Retinal pigment epithelial cell (primary cell): ENCODE measurements at regions not wholly inside any gene's neighbourhood (a gene's known extent, or its start where the extent isn't known, plus 50 kb on each side); places are given as distances from the start of the nearest gene placed in this dataset.

Experiments
- DNase-seq: peaks from one replicate; pipeline ENCODE4 v3.0.0-alpha.2; 2010; ENCODE audit warnings: low read depth
- H3K4me3 ChIP-seq: 2 replicates; pipeline ENCODE4 v1.5.1; 2011; ENCODE audit warnings: mild to moderate bottlenecking, low read length, control low read depth, moderate library complexity
- TF ChIP-seq, protein P1 (sequence below): conservative IDR thresholded peaks from 2 replicates; pipeline ENCODE4 v1.5.1; 2011; ENCODE audit warnings: low read depth, low read length, control low read depth, inconsistent platforms

DNA sequence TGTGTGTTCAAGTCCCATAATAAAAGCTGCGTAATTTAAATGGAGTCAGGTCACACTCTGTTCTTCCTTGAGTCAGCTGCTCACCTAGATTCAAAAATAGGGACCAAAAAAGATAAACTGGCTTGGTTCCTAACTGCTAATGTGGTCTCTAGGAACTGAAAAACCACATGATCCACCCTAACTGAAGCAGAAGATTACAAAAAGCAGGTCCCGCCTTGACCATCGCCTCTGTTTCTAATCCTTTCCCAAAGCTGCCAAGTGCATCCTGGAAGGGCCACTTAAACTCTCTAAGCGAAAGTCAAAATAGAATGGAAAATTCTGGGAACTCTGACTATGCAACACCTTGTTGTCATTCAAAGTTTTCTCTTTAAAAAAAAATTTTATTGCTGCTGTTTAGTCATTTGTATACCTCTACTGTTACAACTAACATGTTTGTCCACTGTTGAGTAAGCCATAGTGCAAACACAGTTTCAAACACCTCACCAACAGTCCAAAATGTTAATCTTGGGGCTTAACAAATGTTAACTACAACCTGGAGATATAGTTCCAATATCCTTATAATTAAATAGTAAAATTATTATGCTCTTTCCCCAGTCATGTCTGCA is 88.9 kb upstream of the THBS1 start:
- H3K4me3 ChIP-seq: no peak overlapping the region
- TF ChIP-seq, protein P1, sequence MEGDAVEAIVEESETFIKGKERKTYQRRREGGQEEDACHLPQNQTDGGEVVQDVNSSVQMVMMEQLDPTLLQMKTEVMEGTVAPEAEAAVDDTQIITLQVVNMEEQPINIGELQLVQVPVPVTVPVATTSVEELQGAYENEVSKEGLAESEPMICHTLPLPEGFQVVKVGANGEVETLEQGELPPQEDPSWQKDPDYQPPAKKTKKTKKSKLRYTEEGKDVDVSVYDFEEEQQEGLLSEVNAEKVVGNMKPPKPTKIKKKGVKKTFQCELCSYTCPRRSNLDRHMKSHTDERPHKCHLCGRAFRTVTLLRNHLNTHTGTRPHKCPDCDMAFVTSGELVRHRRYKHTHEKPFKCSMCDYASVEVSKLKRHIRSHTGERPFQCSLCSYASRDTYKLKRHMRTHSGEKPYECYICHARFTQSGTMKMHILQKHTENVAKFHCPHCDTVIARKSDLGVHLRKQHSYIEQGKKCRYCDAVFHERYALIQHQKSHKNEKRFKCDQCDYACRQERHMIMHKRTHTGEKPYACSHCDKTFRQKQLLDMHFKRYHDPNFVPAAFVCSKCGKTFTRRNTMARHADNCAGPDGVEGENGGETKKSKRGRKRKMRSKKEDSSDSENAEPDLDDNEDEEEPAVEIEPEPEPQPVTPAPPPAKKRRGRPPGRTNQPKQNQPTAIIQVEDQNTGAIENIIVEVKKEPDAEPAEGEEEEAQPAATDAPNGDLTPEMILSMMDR: no peak
- no peak for DNase-seq

DNA sequence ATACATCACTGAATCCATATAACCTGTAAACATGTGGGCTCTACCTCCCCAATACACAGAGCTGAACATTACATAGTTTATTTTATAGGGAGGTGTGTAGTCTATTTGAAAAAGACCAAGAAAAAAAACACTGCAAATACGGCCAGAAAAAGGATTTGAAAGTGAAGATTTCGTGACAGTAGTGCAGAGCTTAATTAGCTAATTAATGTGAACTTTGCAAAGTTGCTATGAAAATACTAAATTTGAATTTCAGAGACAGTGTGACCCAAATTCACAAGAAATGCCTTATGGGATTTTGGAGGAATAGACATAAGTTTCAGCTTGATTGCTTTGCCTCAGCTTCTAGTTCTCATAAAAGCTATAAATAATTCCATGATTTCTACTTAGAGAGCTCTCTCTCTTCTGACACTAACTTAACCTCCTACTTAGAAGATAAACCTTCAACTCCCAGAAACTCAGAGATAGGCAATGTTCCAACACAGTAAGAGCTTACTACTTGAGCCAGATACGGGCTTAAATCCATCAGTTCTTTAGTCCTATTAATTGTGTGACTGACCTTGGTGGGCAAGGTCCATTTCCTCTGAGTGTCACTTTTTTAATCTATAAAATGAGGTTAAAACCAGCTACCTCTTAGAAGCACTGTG is 87.3 kb upstream of the THBS1 start:
- H3K4me3 ChIP-seq: no peak overlapping the region
- TF ChIP-seq, protein P1: no peak

DNA sequence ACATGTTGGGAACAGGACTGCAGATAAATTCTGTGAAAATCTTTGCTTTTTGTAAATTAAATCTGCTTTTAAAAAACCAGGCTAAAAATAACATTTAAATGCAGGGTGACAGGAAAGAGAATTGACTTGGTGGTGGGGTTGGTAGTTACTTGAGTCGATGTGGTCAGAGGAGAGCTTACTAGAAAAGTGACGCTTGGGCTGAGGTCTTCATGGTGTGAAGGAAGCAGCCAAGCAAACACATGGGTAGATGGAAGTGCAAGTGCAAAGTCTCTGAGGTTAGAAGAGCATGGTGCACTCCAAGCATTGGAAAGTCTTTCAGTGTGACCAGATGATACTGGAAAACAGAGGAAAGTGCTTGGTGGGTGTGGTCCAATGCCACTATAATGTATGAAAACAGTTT is 86.4 kb upstream of the THBS1 start:
- DNase-seq: no peak
- no peak overlapping the region for H3K4me3 ChIP-seq
- TF ChIP-seq, protein P1: no peak

More for the DNA sequence above, 87.3 kb upstream of the THBS1 start:
- DNase-seq: peak; percentile 34

DNA sequence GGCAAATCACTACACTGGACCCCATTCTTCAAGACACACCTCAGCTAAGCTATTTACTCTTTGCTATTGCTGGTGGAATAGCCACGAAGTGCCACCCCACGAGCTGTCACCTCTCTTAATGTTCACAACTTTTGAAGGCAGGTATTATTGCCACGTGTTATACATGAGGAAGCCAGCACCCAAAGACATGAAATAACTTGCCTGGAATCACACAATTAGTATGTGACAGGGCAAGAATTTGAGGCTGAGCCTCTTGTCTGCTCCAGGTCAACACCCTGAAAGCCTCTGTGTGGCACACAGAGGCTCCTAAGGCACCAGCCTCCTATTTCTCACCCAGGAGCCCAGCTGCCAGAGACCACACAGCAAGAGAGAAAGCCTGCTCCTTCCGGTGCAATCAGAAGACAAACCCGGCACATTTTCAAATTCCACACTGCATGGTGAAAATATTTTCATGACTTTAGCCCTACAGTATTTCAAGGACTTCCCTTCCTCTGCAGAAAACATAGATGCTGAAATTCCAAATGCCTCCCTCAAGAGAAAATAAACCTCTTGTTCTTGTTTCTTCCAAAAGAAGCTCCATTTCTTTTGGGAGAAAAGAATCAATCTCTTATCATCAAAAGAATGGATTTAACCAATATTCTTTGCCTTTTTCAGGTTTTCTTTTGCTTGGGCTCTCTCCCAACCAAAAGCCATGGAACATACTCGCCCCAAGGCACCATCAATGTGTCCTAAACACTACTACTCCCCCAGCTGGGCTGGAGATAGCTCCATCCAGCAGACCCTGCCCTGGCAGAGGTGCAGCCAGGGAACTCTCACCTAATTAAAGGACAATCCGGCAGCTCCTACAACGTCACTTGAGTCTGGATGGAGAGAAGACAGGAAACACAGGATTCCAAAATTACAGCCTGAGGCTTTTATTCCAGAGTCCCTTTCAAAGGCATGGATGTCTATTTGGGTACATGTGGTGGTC is 84.7 kb upstream of the THBS1 start:
- TF ChIP-seq, protein P1: no peak
- no peak for DNase-seq

DNA sequence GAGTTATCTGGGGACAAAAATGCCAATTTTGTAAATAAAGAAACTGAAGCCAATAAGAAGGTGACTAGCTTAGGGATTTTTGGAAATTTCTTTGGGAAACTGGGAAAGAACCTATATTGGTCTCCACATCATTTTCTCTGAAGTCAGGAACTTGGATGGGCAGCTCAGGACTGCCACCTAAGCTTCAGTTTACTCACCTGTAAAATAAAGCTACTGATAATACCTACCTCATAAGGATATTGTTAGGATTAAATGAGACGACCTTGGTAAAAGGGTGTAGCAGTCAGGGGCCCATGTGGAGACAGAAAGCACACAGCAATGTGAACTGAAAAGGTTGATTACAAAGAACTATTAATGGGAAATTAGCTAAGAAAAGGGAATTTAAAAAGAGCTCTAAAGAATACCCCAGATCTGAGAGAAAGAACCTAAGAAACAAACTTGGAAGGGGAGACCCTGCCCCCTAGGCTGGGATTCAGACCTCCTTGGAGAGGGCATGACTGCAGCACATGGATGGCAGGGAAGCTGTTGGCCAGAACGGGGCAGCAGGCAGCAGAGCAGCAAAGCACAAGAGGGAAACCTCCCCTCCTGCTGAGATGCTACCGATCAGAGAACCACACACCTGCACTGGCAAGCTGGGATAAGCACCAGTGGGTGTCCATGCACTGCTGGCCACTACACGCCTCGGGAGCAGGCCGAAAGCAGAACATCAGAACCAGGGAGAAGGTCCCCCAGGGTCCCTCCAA is 83.7 kb upstream of the THBS1 start:
- no peak for DNase-seq
- no peak overlapping the region for H3K4me3 ChIP-seq
- TF ChIP-seq, protein P1: no peak

More for the DNA sequence above, 84.7 kb upstream of the THBS1 start:
- H3K4me3 ChIP-seq: no peak overlapping the region

DNA sequence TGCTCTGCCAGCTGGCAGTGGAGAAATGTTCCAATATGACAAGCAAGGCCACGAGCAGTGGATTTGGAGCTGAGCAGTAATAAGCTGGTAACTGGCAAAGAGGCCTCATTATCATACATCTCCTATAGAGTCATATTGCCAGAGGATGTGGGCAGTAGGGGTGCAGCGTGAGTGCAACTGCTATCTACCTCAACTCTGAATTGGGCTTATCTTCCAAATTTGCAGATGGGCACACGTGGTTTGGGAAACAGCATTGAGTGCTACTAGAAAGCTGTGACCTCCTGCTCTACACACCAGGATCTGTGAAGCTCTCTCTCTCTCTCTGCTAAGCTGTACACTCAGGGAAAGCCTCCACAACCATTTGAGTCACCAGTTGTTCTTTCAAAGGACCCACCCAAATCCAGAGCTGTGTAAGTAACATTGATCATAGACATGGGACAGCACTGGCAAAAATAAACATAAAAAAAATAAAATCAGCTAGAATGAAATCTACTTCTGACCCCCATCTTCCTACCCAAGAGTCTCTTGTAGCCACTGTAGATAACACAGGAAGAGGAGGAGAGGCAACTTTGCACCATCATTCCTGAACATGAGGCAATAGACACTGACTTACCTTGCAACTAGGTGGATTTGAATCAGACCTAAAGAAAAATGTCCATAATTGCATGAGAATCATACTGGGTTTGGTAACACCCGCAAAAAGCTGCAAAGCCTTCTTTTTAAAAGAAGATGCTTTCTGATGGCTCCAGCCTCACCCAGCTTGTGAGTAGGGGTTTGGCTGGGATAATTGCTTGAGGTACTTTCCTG is 82.9 kb upstream of the THBS1 start:
- TF ChIP-seq, protein P1: no peak
- H3K4me3 ChIP-seq: no peak overlapping the region
- no peak for DNase-seq
